Mucosa of descending colon (tissue), 3 donors: ENCODE measurements at regions not wholly inside any gene's neighbourhood (a gene's known extent, or its start where the extent isn't known, plus 50 kb on each side); places are given as distances from the start of the nearest gene placed in this dataset.
A peak's percentile ranks its signal among the peaks of the same experiment; 100 is the strongest.

Experiments
- ATAC-seq: fragments of 200-7000 bp; cut with Tn5 transposase; one replicate; pipeline ENCODE4 v1.9.1; 2020; ENCODE audit warnings: mild to moderate bottlenecking, moderate library complexity
- DNase-seq, 3 donors: peaks; one replicate each; pipeline ENCODE4 v3.0.0-alpha.2; 2020
- H3K36me3 ChIP-seq: fragments of 200-600 bp; one replicate; pipeline ENCODE4 v1.8.0; 2021; ENCODE audit warnings: low read depth, mild to moderate bottlenecking
- H3K4me1 ChIP-seq: fragments of 200-600 bp; one replicate; pipeline ENCODE4 v1.8.0; 2021; ENCODE audit warnings: low read depth, mild to moderate bottlenecking
- H3K4me3 ChIP-seq: fragments of 200-600 bp; one replicate; pipeline ENCODE4 v1.8.0; 2021; ENCODE audit warnings: mild to moderate bottlenecking
- H3K9me3 ChIP-seq: fragments of 200-600 bp; one replicate; pipeline ENCODE4 v1.8.0; 2021; ENCODE audit warnings: mild to moderate bottlenecking
- CTCF ChIP-seq: fragments of 200-600 bp; IDR thresholded peaks from one replicate; pipeline ENCODE4 v1.8.0; 2022; ENCODE audit warnings: antibody characterized with exemption, mild to moderate bottlenecking
- intact Hi-C, 2 donors: fragments of 100-400 bp; cut with DNase I in 1 of 2; cut with micrococcal nuclease in 1 of 2; formaldehyde crosslinking; loops; one replicate each; pipeline versions ENCODE4 v1.11.0 to v1.11.1; 2022; cut with DNase I, micrococcal nuclease
- donor health status: DM: no; HTN: no; CAD: no; lungs with moderate emphysema.
- donor health status: DM: no; HTN: no; CAD: no.
- donor health status: DM: no; HTN: yes; CAD: no.

DNA sequence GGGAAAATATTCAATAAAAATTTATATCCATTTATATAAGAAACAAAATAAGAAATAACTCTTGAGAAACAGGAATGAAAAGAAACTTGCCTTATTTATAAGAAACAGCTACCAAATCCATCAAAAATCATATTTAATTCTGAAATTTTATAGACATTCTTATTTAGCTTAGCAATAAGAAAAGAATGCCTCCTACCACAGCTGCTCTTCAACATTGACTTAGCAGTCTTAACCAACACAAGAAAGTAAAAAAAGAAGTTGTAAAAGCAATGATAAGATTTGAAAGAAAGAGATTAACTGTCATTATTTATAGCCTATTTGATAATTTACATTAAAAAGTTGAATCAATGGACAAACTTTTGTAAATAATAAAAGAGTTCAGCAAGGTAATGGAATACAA lies 212.8 kb downstream of the ZNF365 start:
- no peak for TF ChIP-seq CTCF
- Histone ChIP-seq H3K4me1 (no peaks in the 10 kb centered on the region), H3K9me3 (no peaks in the 10 kb centered on the region), H3K36me3 (no peaks in the 10 kb centered on the region), H3K4me3 (no peak overlapping the region)
- no peak for ATAC-seq
- intact Hi-C loops, result no loop called here
- DNase-seq, result no peak

DNA sequence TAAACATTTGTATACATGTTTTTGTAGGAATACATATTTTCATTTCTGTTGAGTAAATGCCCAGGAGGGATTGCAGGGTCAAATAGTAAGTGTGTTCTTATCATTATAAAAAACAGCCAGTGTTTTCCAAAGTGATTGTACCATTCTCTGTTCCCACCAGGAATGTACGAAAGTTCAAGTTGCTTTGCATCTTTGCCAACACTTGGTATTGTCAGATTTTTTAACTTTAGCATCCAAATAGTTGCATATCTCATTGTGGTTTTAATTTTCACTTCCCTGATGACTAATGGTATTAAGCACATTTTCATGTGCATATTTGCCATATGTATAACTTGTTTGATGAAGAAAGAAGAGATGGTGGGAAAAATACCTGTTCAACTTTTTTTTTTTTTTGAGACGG lies 213.9 kb downstream of the ZNF365 start:
- no peak for TF ChIP-seq CTCF
- Histone ChIP-seq H3K9me3 (no peaks in the 10 kb centered on the region), H3K4me3 (no peak overlapping the region), H3K4me1 (no peaks in the 10 kb centered on the region), H3K36me3 (no peaks in the 10 kb centered on the region)
- intact Hi-C loops, result no loop called here
- DNase-seq (no peak), ATAC-seq (no peak)

DNA sequence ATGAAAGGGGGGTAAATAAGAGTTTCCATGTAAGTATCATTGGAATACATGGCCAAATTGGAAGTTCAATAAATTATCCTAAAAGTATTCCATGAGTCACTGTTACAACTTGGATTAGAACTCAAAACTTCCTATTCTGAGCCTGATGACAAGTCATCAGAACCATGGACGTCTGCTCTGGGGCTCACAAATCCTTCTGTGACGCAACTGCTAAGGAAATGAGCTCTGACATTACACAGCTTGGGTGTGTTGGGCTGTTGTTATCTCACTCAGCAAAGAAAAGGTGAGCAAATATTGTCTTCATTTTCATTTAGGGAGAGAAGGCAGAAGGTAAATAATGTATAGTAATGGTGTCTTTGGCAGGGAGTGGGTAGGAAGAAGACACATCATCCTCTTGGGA lies 214.8 kb upstream of the ADO start:
- ATAC-seq, result peak; percentile 23
- Histone ChIP-seq H3K4me1 (no peaks in the 10 kb centered on the region), H3K9me3 (no peaks in the 10 kb centered on the region), H3K36me3 (no peaks in the 10 kb centered on the region), H3K4me3 (no peak overlapping the region)
- TF ChIP-seq CTCF, result no peak
- DNase-seq, result no peak
- intact Hi-C loops, result loop anchor here (5.0 to 10.0 kb wide), 3 partner anchors 225 to 565 kb away; partner anchors contain the start of gene EGR2 (in 1 of the 2)

GRCh38 chr10:62590306-62590705 lies 214.2 kb upstream of the ADO start:
- ATAC-seq, result no peak
- no peaks in the 10 kb centered on the region for H3K9me3 ChIP-seq
- no peak overlapping the region for H3K4me3 ChIP-seq
- no peak for TF ChIP-seq CTCF
- no peaks in the 10 kb centered on the region for H3K36me3 ChIP-seq
- H3K4me1 ChIP-seq, result no peaks in the 10 kb centered on the region
- intact Hi-C loops, result loop anchor here (5.0 to 10.0 kb wide), 3 partner anchors 224 to 564 kb away; partner anchors contain the start of gene EGR2 (in 1 of the 2)
- DNase-seq, result no peak

GRCh38 chr10:62594093-62594520 lies 210.4 kb upstream of the ADO start:
- intact Hi-C loops, result loop anchor here (5.0 to 10.0 kb wide), 3 partner anchors 221 to 561 kb away; partner anchors contain the start of gene EGR2 (in 1 of the 2)
- DNase-seq, result peak in 2 of 3 donors; percentile 74 to 77
- Histone ChIP-seq H3K4me3 (no peak overlapping the region), H3K36me3 (no peaks in the 10 kb centered on the region), H3K9me3 (no peaks in the 10 kb centered on the region), H3K4me1 (no peaks in the 10 kb centered on the region)
- ATAC-seq, result peak; percentile 88
- TF ChIP-seq CTCF, result peak; percentile 76

DNA sequence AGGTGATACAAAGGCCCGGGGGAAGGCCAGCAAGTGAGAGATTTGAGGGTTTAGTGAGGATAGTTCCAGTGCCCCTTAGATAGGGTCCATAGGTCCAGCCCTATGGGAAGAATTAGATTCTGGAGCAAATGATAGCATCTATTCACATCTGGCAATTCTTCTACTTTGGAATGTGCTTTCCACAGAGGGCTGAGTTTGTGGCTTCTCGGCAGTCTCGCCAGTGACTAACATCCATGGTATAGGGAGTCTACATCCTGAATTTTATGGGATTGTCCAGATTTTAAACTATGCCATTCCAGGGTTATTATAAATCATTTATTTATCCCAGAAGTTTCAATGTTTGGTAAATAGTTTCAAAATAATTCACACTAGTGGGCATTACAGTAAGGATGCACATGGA lies 207.3 kb upstream of the ADO start:
- H3K36me3 ChIP-seq, result no peaks in the 10 kb centered on the region
- DNase-seq, result no peak
- TF ChIP-seq CTCF, result no peak
- no peaks in the 10 kb centered on the region for H3K4me1 ChIP-seq
- intact Hi-C loops, result loop anchor here (10.0 kb wide), 2 partner anchors 218 to 558 kb away; partner anchors contain the start of gene EGR2 (in 1 of the 2)
- H3K9me3 ChIP-seq, result no peaks in the 10 kb centered on the region
- ATAC-seq, result no peak
- no peak overlapping the region for H3K4me3 ChIP-seq
